Loucy (cell line): ENCODE measurements at regions not wholly inside any gene's neighbourhood (a gene's known extent, or its start where the extent isn't known, plus 50 kb on each side); places are given as distances from the start of the nearest gene placed in this dataset.

Source experiments
- H2AFZ ChIP-seq: fragments of 200-600 bp; sonication (generic); 2 replicates; pipeline ENCODE4 v1.6.0; 2016; ENCODE audit warnings: antibody characterized with exemption, mild to moderate bottlenecking, low read length, moderate library complexity
- H3F3A ChIP-seq: fragments of 200-600 bp; 2 replicates; pipeline ENCODE4 v1.6.0; 2016; ENCODE audit warnings: antibody characterized with exemption, low read depth, mild to moderate bottlenecking
- H3K27me3 ChIP-seq: fragments of 200-600 bp; sonication (generic); 2 replicates; pipeline ENCODE4 v1.6.1; 2014; ENCODE audit warnings: low read length, mild to moderate bottlenecking; ENCODE audit not compliant: insufficient read depth, poor library complexity, severe bottlenecking
- H3K36me3 ChIP-seq: fragments of 200-600 bp; sonication (generic); 2 replicates; pipeline ENCODE4 v1.6.1; 2016; ENCODE audit warnings: low read length; ENCODE audit not compliant: insufficient read depth
- H3K4me1 ChIP-seq: fragments of 200-600 bp; sonication (generic); 2 replicates; pipeline ENCODE4 v1.5.1; 2014; ENCODE audit warnings: low read length, mild to moderate bottlenecking; ENCODE audit not compliant: insufficient read depth, poor library complexity, severe bottlenecking
- H3K4me2 ChIP-seq: fragments of 200-600 bp; sonication (generic); 2 replicates; pipeline ENCODE4 v1.6.0; 2014; ENCODE audit warnings: antibody characterized with exemption, low read length, low read depth, mild to moderate bottlenecking; ENCODE audit not compliant: poor library complexity, severe bottlenecking
- H3K4me3 ChIP-seq: fragments of 200-600 bp; sonication (generic); 2 replicates; pipeline ENCODE4 v1.5.1; 2014; ENCODE audit warnings: low read length, mild to moderate bottlenecking, mixed read lengths; ENCODE audit not compliant: poor library complexity, severe bottlenecking
- H3K79me2 ChIP-seq: fragments of 200-600 bp; sonication (generic); 2 replicates; pipeline ENCODE4 v1.6.1; 2014; ENCODE audit warnings: low read length; ENCODE audit not compliant: insufficient read depth
- H3K9ac ChIP-seq: fragments of 200-600 bp; sonication (generic); 2 replicates; pipeline ENCODE4 v1.6.0; 2014; ENCODE audit warnings: mild to moderate bottlenecking, low read depth, low read length, moderate library complexity; ENCODE audit not compliant: poor library complexity, severe bottlenecking
- H3K9me2 ChIP-seq: fragments of 200-600 bp; sonication (generic); replicated peaks from 2 replicates; pipeline ENCODE4 v1.6.1; 2016; ENCODE audit warnings: low read depth, low read length, mixed read lengths
- H3K9me3 ChIP-seq: fragments of 200-600 bp; sonication (generic); 2 replicates; pipeline ENCODE4 v1.6.1; 2014; ENCODE audit warnings: mild to moderate bottlenecking, antibody characterized with exemption, low read length, low read depth; ENCODE audit not compliant: insufficient read depth
- H4K20me1 ChIP-seq: fragments of 200-600 bp; sonication (generic); 2 replicates; pipeline ENCODE4 v1.6.0; 2014; ENCODE audit warnings: antibody characterized with exemption, low read length, mild to moderate bottlenecking; ENCODE audit not compliant: insufficient read depth, poor library complexity, severe bottlenecking
- EZH2phosphoT487 ChIP-seq: fragments of 200-600 bp; IDR thresholded peaks from 2 replicates; pipeline ENCODE4 v1.6.1; 2018; ENCODE audit warnings: antibody characterized with exemption, mild to moderate bottlenecking, moderate library complexity, borderline replicate concordance
- TF ChIP-seq, protein P1 (sequence below): fragments of 200-600 bp; sonication (generic); conservative IDR thresholded peaks from 2 replicates; pipeline ENCODE4 v1.5.1; 2014; ENCODE audit warnings: mild to moderate bottlenecking, antibody characterized with exemption, low read length

DNA sequence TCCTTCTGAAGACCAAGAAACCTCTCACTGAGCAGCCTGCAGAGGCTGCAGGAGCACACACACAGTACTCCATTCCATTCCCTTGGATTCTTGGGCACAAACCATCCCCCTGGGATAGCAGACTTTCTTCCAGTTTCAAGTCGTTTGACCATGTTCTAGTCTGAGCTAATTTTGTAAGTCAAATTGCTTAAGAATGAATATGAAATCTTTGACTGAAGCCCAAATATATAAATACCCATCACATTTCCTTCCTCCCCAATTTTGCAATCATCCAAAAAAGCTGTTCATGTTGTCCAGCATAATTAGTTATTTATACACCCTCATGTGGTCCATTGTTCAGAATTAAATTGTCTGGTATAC lies 231.2 kb upstream of the TPRG1 start:
- H2AFZ ChIP-seq, result no peak overlapping the region
- no peaks in the 10 kb centered on the region for H3K9me2 ChIP-seq
- H3K79me2 ChIP-seq, result no peaks in the 10 kb centered on the region
- no peak overlapping the region for H3K4me2 ChIP-seq
- H4K20me1 ChIP-seq, result no peaks in the 10 kb centered on the region
- no peaks in the 10 kb centered on the region for H3K9me3 ChIP-seq
- no peaks in the 10 kb centered on the region for H3F3A ChIP-seq
- no peaks in the 10 kb centered on the region for H3K4me1 ChIP-seq
- H3K4me3 ChIP-seq, result no peak overlapping the region
- H3K36me3 ChIP-seq, result no peaks in the 10 kb centered on the region
- no peaks in the 10 kb centered on the region for H3K27me3 ChIP-seq
- TF ChIP-seq EZH2phosphoT487, result no peak
- TF ChIP-seq, protein P1, sequence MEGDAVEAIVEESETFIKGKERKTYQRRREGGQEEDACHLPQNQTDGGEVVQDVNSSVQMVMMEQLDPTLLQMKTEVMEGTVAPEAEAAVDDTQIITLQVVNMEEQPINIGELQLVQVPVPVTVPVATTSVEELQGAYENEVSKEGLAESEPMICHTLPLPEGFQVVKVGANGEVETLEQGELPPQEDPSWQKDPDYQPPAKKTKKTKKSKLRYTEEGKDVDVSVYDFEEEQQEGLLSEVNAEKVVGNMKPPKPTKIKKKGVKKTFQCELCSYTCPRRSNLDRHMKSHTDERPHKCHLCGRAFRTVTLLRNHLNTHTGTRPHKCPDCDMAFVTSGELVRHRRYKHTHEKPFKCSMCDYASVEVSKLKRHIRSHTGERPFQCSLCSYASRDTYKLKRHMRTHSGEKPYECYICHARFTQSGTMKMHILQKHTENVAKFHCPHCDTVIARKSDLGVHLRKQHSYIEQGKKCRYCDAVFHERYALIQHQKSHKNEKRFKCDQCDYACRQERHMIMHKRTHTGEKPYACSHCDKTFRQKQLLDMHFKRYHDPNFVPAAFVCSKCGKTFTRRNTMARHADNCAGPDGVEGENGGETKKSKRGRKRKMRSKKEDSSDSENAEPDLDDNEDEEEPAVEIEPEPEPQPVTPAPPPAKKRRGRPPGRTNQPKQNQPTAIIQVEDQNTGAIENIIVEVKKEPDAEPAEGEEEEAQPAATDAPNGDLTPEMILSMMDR, result no peak
- H3K9ac ChIP-seq, result no peak overlapping the region

DNA sequence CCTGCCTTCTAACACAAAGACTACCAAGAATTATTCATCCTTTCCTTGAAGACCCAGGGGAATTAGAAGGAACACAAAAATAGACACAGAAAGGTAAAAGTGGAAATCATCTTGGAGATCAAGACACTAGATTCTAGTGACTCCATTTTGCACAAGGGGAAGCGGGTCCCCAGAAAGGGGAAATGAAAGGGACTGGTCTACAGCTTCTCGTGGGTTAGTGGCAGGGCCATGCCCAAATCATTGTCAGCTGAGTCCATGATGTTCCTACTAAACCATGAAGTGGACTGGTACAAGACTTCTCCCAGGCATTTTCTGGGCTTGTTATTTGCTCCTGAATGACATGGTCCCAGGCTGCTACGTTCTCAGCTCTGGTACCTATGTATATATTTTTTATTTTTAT lies 230.7 kb upstream of the TPRG1 start:
- Histone ChIP-seq H3K9me2 (no peaks in the 10 kb centered on the region), H3K4me1 (no peaks in the 10 kb centered on the region), H3K9me3 (no peaks in the 10 kb centered on the region), H3K27me3 (no peaks in the 10 kb centered on the region), H3K36me3 (no peaks in the 10 kb centered on the region), H4K20me1 (no peaks in the 10 kb centered on the region), H3K4me2 (no peak overlapping the region), H3F3A (no peaks in the 10 kb centered on the region), H3K79me2 (no peaks in the 10 kb centered on the region), H3K4me3 (no peak overlapping the region), H3K9ac (no peak overlapping the region), H2AFZ (no peak overlapping the region)
- TF ChIP-seq, protein P1, result no peak
- no peak for TF ChIP-seq EZH2phosphoT487

- no peaks in the 10 kb centered on the region for H3K9me2 ChIP-seq
- TF ChIP-seq, protein P1, result no peak
- no peak for TF ChIP-seq EZH2phosphoT487
- H3K4me2 ChIP-seq, result no peak overlapping the region
- no peaks in the 10 kb centered on the region for H3K9me3 ChIP-seq
- no peak overlapping the region for H3K4me3 ChIP-seq
- H3K36me3 ChIP-seq, result no peaks in the 10 kb centered on the region
- no peaks in the 10 kb centered on the region for H3K4me1 ChIP-seq
- H2AFZ ChIP-seq, result no peak overlapping the region
- no peak overlapping the region for H3K9ac ChIP-seq
- H3K79me2 ChIP-seq, result no peaks in the 10 kb centered on the region
- H3K27me3 ChIP-seq, result no peaks in the 10 kb centered on the region
- H3F3A ChIP-seq, result no peaks in the 10 kb centered on the region
- H4K20me1 ChIP-seq, result no peaks in the 10 kb centered on the region
These were observed 229.6 kb upstream of the TPRG1 start for GRCh38 chr3:188942191-188942590.
